ENCODE measurements at regions not wholly inside any gene's neighbourhood (a gene's known extent, or its start where the extent isn't known, plus 50 kb on each side); places are given as distances from the start of the nearest gene placed in this dataset.
A peak's percentile ranks its signal among the peaks of the same experiment; 100 is the strongest.

GRCh38 chr18:67875060-67875459, 358.5 kb upstream of the DSEL start:
- Histone ChIP-seq H4K20me1 (ENCODE audit: insufficient read depth, low read length) (no peaks in the 10 kb centered on the region), H3K27me3 (ENCODE audit: low read depth, low read length) (no peaks in the 10 kb centered on the region), H3K9me3 (ENCODE audit: insufficient read depth, low read length) (no peaks in the 10 kb centered on the region), H3K36me3 (replicated peaks; ENCODE audit: low read depth, low read length) (no peaks in the 10 kb centered on the region), H3K9ac (ENCODE audit: low read length) (no peak overlapping the region), H3K4me2 (ENCODE audit: low read length) (no peak overlapping the region), H2AFZ (ENCODE audit: low read depth, low read length) (no peak overlapping the region), H3K79me2 (ENCODE audit: low read length) (no peaks in the 10 kb centered on the region), H3K4me1 (ENCODE audit: low read length) (no peaks in the 10 kb centered on the region), H3K4me3 (ENCODE audit: low read length) (no peak overlapping the region), H3K27ac (ENCODE audit: low read length) (no peak overlapping the region)
- TF ChIP-seq EZH2phosphoT487 (IDR thresholded peaks at IDR 0.05; ENCODE audit: low read depth) = no peak
- no peak for TF ChIP-seq CTCF (IDR thresholded peaks at IDR 0.05; ENCODE audit: low read depth, low read length)

- no peaks in the 10 kb centered on the region for H4K20me1 ChIP-seq (ENCODE audit: insufficient read depth, low read length)
- TF ChIP-seq CTCF (IDR thresholded peaks at IDR 0.05; ENCODE audit: low read depth, low read length) (no peak), EZH2phosphoT487 (IDR thresholded peaks at IDR 0.05; ENCODE audit: low read depth) (no peak)
- no peaks in the 10 kb centered on the region for H3K27me3 ChIP-seq (ENCODE audit: low read depth, low read length)
- no peak overlapping the region for H2AFZ ChIP-seq (ENCODE audit: low read depth, low read length)
- no peak overlapping the region for H3K4me2 ChIP-seq (ENCODE audit: low read length)
- H3K79me2 ChIP-seq (ENCODE audit: low read length) = no peaks in the 10 kb centered on the region
- no peak overlapping the region for H3K27ac ChIP-seq (ENCODE audit: low read length)
- H3K36me3 ChIP-seq (replicated peaks; ENCODE audit: low read depth, low read length) = no peaks in the 10 kb centered on the region
- H3K9ac ChIP-seq (ENCODE audit: low read length) = no peak overlapping the region
- H3K4me1 ChIP-seq (ENCODE audit: low read length) = no peaks in the 10 kb centered on the region
- H3K9me3 ChIP-seq (ENCODE audit: insufficient read depth, low read length) = peaks cover 3% of the 10 kb centered on the region; the same call in 1 of the 2 replicates
- H3K4me3 ChIP-seq (ENCODE audit: low read length) = no peak overlapping the region
These were observed 348.9 kb upstream of the DSEL start for GRCh38 chr18:67865400-67865799.

- no peak overlapping the region for H3K4me2 ChIP-seq (ENCODE audit: low read length)
- no peak overlapping the region for H3K27ac ChIP-seq (ENCODE audit: low read length)
- H3K9me3 ChIP-seq (ENCODE audit: insufficient read depth, low read length) = peaks cover 3% of the 10 kb centered on the region; the same call in 1 of the 2 replicates
- H3K36me3 ChIP-seq (replicated peaks; ENCODE audit: low read depth, low read length) = no peaks in the 10 kb centered on the region
- H3K79me2 ChIP-seq (ENCODE audit: low read length) = no peaks in the 10 kb centered on the region
- no peaks in the 10 kb centered on the region for H3K27me3 ChIP-seq (ENCODE audit: low read depth, low read length)
- H2AFZ ChIP-seq (ENCODE audit: low read depth, low read length) = no peak overlapping the region
- no peaks in the 10 kb centered on the region for H4K20me1 ChIP-seq (ENCODE audit: insufficient read depth, low read length)
- TF ChIP-seq EZH2phosphoT487 (IDR thresholded peaks at IDR 0.05; ENCODE audit: low read depth) (no peak), CTCF (IDR thresholded peaks at IDR 0.05; ENCODE audit: low read depth, low read length) (peak; percentile 30; the same call in 1 of the 2 replicates)
- no peak overlapping the region for H3K9ac ChIP-seq (ENCODE audit: low read length)
- no peaks in the 10 kb centered on the region for H3K4me1 ChIP-seq (ENCODE audit: low read length)
- no peak overlapping the region for H3K4me3 ChIP-seq (ENCODE audit: low read length)
These were observed 348.3 kb upstream of the DSEL start for GRCh38 chr18:67864677-67865340.

GRCh38 chr18:67862069-67862468, 345.5 kb upstream of the DSEL start:
- Histone ChIP-seq H3K4me1 (ENCODE audit: low read length) (no peaks in the 10 kb centered on the region), H3K36me3 (replicated peaks; ENCODE audit: low read depth, low read length) (no peaks in the 10 kb centered on the region), H3K9ac (ENCODE audit: low read length) (no peak overlapping the region), H3K4me3 (ENCODE audit: low read length) (no peak overlapping the region), H4K20me1 (ENCODE audit: insufficient read depth, low read length) (no peaks in the 10 kb centered on the region), H3K27ac (ENCODE audit: low read length) (no peak overlapping the region), H3K9me3 (ENCODE audit: insufficient read depth, low read length) (peaks cover 11% of the 10 kb centered on the region; the same call in 1 of the 2 replicates), H2AFZ (ENCODE audit: low read depth, low read length) (no peak overlapping the region), H3K79me2 (ENCODE audit: low read length) (no peaks in the 10 kb centered on the region), H3K4me2 (ENCODE audit: low read length) (no peak overlapping the region), H3K27me3 (ENCODE audit: low read depth, low read length) (no peaks in the 10 kb centered on the region)
- no peak for TF ChIP-seq EZH2phosphoT487 (IDR thresholded peaks at IDR 0.05; ENCODE audit: low read depth)
- no peak for TF ChIP-seq CTCF (IDR thresholded peaks at IDR 0.05; ENCODE audit: low read depth, low read length)

Data from OCI-LY3 (cell line).